HG03558 (cell line): ENCODE measurements at regions not wholly inside any gene's neighbourhood (a gene's known extent, or its start where the extent isn't known, plus 50 kb on each side); places are given as distances from the start of the nearest gene placed in this dataset.
"Not testable (repeated sequence)": the region's sequence is repeated elsewhere in the genome, so short reads cannot be mapped to it uniquely, and the experiment has no call there.

ENCODE experiments used
- ATAC-seq: cut with Tn5 transposase; IDR thresholded peaks from one replicate; pipeline ENCODE4 v1.9.1; 2021; ENCODE audit warnings: moderate number of reproducible peaks; ENCODE audit not compliant: unreplicated experiment; ENCODE audit errors: extremely low read depth

DNA sequence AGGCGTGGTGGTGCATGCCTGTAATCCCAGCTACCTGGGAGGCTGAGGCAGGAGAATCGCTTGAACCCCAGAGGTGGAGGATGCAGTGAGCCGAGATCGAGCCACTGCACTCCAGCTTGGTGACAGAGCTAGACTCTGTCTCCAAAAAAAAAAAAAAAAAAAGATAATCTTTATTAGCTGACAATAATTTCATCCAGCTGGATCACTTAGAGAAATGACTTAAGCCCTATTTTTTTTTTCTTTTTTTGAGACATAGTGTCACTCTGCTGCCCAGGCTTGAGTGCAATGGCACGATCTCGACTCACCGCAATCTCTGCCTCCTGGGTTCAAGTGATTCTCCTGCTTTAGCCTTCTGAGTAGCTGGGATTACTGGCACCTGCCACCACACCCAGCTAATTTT lies 51.6 kb upstream of the MAP4K4 start:
- not testable (repeated sequence) for ATAC-seq

DNA sequence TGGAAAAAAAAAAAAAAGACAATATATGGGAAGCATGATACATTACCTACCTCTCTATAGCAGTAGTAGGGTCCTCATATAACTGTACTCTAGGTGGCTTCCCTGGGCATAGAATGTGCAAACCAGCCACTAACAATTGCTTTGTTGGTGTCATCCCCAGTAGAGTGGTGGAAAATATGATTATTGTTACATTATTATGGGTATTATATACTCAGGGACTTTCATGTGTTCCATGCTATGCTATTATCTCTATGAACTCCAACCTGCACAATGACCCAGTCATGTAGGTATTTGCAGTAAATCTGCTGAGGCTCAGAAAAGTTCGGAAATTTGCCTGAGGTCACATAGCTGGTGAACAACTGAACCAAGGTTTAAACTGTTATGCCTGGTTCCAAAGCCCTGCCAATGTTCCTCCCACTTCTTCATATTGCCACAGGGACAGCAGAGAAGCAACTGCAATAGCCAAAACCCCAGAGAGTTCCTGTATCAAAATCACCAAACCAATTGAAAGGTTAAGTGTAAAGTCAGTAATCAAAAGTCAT lies 52.6 kb upstream of the MAP4K4 start:
- ATAC-seq, result no peak

GRCh38 chr2:101643004-101643524 lies 54.4 kb upstream of the MAP4K4 start:
- no peak for ATAC-seq

- ATAC-seq, result no peak
Observed at GRCh38 chr2:101638817-101639605, 58.5 kb upstream of the MAP4K4 start.

- ATAC-seq, result no peak
Observed at GRCh38 chr2:101638181-101638711, 59.3 kb upstream of the MAP4K4 start.

DNA sequence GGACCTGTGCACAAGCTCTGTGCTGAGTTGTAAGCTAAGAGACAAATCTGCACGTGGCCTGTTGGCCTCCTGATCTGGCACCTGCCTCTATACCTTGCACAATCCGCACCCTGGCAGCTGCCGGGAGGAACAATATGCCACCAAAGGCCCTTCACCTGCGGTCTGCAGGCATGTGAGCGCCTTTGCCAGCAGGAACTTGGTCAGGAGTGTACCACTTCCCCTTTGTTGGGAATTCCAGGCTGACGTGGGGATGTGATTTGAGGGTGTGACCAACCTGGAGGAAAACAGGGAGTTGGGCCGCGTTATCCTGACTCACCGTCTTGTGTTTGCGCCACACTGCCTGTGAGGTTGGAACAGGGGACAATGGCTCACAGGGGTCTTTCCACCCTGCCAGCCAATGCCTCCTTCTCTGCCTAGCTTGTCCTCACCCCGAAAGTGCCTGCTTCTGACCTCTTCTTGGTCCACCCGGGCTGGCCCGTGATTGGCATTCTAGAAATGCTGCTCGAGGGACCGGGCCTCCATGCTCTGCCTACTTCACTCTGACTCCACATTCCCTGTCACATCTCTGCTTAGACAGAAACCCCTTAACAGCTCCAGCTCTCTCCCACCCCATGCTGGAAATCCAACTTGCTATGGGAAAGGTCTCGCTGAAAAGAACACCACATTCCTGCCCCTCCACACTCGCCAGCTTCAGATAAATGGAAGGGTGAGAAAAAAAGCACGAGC lies 67.1 kb upstream of the MAP4K4 start:
- ATAC-seq, result no peak

- ATAC-seq, result no peak
Observed at GRCh38 chr2:101628030-101628392, 69.5 kb upstream of the MAP4K4 start.

- no peak for ATAC-seq
Observed at GRCh38 chr2:101627285-101628029, 70.0 kb upstream of the MAP4K4 start.

GRCh38 chr2:101625814-101626213 lies 71.7 kb upstream of the MAP4K4 start:
- not testable (repeated sequence) for ATAC-seq

DNA sequence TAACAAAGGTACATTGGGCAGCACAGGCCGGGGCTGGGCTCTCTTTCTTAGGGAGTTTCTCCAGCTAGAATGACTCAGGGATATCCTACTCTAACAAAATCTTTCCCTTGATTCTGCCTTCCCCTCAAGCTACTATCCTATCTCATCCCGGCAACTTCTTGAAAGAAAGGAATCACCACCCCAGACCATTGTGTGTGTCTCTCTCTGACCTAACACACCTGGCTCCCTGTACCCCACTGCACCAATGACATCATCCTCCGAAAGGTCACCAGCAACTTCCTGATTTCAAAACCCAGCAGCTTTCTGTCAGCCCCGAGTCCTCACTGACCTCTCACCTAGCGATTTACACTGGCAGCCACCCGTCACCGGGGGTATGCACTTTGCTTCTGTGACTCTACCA lies 72.1 kb upstream of the MAP4K4 start:
- ATAC-seq, result no peak

DNA sequence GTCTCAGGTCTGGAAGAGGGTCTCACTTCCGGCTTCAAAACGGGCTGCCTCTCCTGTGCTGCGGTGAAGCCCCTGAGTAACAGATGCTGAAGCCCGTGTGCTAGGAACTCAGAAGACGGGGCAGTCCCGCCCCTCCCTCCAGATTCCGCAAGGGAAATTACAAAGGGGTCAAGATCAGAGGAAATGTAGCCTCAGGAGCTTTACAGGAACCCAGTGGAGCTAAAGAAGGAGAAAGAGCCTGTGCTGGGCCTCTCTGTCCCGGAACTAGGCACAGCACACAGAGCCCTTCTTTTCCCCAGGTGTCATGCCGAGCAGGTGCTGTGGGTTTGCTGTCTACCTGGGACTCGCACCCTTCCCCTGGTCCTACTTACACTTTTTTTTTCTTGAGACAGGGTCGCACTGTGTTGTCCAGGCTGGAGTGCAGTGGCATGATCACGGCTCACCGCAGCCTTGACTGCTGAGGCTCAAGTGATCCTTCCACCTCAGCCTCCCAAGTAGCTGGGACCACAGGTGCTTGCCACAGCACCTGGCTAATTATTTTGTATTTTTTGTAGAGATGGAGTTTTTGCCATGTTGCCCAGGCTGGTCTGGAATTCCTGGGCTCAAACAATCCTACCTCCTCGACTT lies 72.7 kb upstream of the MAP4K4 start:
- ATAC-seq, result no peak

- peak; percentile 65 for ATAC-seq
Observed at GRCh38 chr2:101623031-101623521, 74.4 kb upstream of the MAP4K4 start.

- peak; percentile 71 for ATAC-seq
Observed at GRCh38 chr2:101622210-101623030, 75.1 kb upstream of the MAP4K4 start.

- no peak for ATAC-seq
Observed at GRCh38 chr2:101619191-101619591, 78.3 kb upstream of the MAP4K4 start.

DNA sequence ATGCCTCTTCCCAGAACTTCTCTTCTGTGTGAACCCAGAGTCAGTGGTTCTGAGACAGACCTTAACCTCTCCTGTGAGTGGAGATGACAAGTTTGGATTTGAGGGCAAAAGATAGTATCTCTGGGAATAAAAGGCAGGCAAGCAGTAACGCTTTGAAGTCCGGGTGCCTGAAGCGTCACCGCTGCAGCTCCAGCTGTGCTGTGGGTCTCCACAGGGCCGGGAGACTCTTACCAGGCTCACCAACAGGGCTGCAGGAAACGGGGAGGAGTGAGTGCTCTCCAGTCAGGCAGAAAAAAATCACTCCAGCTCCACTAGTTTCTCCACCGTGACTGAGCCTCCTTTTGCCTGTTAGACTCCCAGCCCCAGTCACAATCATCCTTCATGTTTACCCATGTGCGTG lies 79.7 kb upstream of the MAP4K4 start:
- ATAC-seq, result no peak

DNA sequence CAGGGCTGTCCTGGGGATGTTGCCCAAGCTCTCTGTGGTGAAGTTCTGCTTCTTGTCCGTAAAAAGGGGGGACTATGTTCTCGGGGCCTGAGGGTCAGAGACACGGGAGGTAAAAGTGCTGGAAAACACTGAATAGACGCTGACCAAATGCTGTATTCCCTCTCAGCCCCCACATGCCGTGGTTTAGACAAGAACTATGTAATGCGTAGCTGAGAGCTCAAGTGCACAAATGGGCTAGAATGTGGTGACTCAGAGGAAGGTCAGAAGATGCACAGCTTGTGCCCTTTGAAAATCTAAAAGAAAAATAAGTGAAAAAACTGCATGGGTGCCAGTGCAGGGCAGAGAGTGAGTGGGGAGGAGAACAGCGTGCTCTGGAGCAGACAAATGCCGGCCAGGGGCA lies 80.3 kb upstream of the MAP4K4 start:
- no peak for ATAC-seq

- no peak for ATAC-seq
Observed at GRCh38 chr2:101614127-101614759, 83.3 kb upstream of the MAP4K4 start.

DNA sequence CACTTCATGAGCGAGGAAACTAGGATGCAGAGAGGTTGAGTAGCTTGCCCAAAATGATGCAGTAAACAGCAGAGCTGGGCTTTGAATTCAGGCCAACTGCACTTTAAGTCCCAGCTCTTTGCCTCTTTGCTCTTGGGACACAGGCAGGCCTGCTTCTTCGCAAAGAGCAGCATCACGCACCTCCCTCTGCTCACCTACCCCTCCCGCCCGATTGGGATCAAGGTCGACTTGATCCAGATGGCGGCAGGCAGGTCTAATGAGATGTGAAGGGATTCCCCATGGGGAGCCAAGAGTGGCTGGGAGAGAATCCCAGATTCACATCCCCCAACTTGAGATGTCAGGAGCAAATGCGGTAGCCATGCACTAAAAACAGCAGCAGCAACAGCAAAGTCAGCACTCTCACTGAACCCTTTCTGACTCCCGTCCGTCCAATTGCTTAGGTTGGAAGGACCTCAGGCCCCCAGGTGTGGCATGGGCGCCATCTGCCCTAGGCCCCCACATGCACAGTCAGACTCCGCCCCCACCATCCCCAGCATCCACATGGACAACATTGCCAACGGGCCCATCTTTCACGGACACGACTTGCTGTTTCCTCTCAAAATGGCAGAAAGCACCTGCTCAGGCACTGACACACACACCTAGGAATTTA lies 84.3 kb upstream of the MAP4K4 start:
- ATAC-seq, result no peak
